ENCODE measurements at regions not wholly inside any gene's neighbourhood (a gene's known extent, or its start where the extent isn't known, plus 50 kb on each side); places are given as distances from the start of the nearest gene placed in this dataset.

DNA sequence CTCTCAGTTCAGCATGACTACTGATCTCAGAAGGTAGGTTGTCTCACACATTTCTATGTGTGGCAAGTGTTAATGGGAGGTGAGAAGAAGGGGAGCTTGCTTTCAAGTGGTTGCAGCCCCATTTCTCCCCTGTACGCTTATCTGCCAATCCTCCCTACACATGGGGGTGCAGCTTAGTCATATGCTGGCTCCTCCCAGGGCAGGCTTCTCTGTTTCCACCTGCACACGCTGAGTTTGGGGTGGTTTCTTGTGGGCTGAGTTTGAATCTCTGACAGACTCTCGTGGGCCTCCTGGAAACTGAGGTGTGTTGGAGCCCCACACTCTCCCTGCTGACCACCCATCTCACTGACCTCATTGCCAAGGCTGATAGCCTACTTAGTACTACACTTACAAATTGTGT, 435.8 kb upstream of the MTPN start:
- TF ChIP-seq, protein P1, sequence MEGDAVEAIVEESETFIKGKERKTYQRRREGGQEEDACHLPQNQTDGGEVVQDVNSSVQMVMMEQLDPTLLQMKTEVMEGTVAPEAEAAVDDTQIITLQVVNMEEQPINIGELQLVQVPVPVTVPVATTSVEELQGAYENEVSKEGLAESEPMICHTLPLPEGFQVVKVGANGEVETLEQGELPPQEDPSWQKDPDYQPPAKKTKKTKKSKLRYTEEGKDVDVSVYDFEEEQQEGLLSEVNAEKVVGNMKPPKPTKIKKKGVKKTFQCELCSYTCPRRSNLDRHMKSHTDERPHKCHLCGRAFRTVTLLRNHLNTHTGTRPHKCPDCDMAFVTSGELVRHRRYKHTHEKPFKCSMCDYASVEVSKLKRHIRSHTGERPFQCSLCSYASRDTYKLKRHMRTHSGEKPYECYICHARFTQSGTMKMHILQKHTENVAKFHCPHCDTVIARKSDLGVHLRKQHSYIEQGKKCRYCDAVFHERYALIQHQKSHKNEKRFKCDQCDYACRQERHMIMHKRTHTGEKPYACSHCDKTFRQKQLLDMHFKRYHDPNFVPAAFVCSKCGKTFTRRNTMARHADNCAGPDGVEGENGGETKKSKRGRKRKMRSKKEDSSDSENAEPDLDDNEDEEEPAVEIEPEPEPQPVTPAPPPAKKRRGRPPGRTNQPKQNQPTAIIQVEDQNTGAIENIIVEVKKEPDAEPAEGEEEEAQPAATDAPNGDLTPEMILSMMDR (IDR thresholded peaks at IDR 0.05), result no peak
- TF ChIP-seq SIN3A (IDR thresholded peaks at IDR 0.05; ENCODE audit: borderline replicate concordance, insufficient read depth, low read depth, low read length), result no peak
- no peak for TF ChIP-seq TCF7L2 (IDR thresholded peaks at IDR 0.05; ENCODE audit: low read depth, low read length)
- TF ChIP-seq, protein P2, sequence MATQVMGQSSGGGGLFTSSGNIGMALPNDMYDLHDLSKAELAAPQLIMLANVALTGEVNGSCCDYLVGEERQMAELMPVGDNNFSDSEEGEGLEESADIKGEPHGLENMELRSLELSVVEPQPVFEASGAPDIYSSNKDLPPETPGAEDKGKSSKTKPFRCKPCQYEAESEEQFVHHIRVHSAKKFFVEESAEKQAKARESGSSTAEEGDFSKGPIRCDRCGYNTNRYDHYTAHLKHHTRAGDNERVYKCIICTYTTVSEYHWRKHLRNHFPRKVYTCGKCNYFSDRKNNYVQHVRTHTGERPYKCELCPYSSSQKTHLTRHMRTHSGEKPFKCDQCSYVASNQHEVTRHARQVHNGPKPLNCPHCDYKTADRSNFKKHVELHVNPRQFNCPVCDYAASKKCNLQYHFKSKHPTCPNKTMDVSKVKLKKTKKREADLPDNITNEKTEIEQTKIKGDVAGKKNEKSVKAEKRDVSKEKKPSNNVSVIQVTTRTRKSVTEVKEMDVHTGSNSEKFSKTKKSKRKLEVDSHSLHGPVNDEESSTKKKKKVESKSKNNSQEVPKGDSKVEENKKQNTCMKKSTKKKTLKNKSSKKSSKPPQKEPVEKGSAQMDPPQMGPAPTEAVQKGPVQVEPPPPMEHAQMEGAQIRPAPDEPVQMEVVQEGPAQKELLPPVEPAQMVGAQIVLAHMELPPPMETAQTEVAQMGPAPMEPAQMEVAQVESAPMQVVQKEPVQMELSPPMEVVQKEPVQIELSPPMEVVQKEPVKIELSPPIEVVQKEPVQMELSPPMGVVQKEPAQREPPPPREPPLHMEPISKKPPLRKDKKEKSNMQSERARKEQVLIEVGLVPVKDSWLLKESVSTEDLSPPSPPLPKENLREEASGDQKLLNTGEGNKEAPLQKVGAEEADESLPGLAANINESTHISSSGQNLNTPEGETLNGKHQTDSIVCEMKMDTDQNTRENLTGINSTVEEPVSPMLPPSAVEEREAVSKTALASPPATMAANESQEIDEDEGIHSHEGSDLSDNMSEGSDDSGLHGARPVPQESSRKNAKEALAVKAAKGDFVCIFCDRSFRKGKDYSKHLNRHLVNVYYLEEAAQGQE (IDR thresholded peaks at IDR 0.05; ENCODE audit: insufficient read depth in 1 of 2, low read depth in 2 of 2, low read length in 1 of 2), result no peak

Data from Panc1 (cell line).